GM13976 (cell line): ENCODE measurements at regions not wholly inside any gene's neighbourhood (a gene's known extent, or its start where the extent isn't known, plus 50 kb on each side); places are given as distances from the start of the nearest gene placed in this dataset.
A peak's percentile ranks its signal among the peaks of the same experiment; 100 is the strongest.
"Not testable (repeated sequence)": the region's sequence is repeated elsewhere in the genome, so short reads cannot be mapped to it uniquely, and the experiment has no call there.

Experiments used
- DNase-seq: peaks from one replicate; pipeline ENCODE4 v3.0.0; 2012; ENCODE audit warnings: low spot score
- in situ Hi-C: fragments of 300-500 bp; cut with MboI; formaldehyde crosslinking; loops from one replicate; pipeline ENCODE4 v1.12.0; 2022; ENCODE audit warnings: low sequenced_read_pairs, mixed read lengths, inconsistent platforms; ENCODE audit not compliant: unreplicated experiment
- TF ChIP-seq, protein P1 (sequence below): IDR thresholded peaks from 2 replicates; pipeline ENCODE4 v1.5.1; 2012; ENCODE audit warnings: borderline replicate concordance, mild to moderate bottlenecking; ENCODE audit not compliant: insufficient read depth; ENCODE audit errors: extremely low read depth, missing control alignments, control extremely low read depth

DNA sequence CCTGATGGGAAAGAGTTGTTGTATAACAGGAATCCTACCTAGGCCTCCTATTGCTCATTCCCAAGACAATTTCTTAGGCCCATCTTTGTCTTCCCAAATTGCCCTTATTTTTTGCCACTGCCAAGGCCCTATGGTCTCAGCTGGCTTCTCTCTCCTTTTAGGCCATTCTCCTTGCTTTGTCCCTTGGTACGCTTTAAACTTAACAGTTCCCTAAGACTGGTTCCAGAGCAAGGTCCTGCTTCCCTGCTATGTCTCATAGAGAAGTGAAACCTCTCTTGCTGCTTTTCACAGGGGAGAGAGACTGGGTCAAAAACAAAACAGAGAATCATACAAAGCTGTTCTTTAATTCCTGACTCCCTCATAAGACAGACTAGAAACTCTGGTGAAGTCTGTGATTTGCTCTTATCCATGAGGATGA lies 77.1 kb downstream of the XCL2 start:
- in situ Hi-C loops, result no loop called here
- TF ChIP-seq, protein P1, sequence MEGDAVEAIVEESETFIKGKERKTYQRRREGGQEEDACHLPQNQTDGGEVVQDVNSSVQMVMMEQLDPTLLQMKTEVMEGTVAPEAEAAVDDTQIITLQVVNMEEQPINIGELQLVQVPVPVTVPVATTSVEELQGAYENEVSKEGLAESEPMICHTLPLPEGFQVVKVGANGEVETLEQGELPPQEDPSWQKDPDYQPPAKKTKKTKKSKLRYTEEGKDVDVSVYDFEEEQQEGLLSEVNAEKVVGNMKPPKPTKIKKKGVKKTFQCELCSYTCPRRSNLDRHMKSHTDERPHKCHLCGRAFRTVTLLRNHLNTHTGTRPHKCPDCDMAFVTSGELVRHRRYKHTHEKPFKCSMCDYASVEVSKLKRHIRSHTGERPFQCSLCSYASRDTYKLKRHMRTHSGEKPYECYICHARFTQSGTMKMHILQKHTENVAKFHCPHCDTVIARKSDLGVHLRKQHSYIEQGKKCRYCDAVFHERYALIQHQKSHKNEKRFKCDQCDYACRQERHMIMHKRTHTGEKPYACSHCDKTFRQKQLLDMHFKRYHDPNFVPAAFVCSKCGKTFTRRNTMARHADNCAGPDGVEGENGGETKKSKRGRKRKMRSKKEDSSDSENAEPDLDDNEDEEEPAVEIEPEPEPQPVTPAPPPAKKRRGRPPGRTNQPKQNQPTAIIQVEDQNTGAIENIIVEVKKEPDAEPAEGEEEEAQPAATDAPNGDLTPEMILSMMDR, result no peak
- DNase-seq, result peak; percentile 31

DNA sequence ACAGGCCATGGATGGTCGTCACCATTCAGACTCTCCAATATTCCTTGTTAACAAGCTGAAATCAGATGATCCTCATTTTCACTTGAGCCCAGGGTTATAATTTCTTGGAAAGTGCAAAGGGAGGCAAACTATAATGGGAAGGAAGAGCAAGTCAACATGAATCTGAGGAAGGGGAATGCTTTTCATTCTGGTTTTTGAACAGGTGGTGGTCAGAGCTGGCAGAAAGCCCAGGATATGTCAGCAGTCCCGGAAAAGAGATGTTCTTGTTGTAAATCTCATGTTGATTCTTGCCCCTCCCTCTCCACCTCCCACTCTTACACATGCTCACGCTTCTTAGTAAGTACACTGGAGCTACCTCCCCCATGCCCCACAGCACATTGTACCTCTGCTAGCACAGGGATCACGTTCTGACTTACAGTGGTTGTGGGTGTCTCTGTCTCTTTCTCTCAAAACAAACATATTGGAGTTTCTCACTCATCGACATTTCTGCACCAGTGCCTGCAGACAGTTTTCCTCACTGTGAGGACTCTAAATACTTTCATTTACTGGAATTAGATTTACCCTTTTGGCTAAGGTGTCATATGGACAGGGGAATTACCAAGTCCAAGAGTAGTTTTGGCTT lies 77.6 kb downstream of the XCL2 start:
- in situ Hi-C loops, result no loop called here
- TF ChIP-seq, protein P1, result no peak
- DNase-seq, result peak; percentile 47

DNA sequence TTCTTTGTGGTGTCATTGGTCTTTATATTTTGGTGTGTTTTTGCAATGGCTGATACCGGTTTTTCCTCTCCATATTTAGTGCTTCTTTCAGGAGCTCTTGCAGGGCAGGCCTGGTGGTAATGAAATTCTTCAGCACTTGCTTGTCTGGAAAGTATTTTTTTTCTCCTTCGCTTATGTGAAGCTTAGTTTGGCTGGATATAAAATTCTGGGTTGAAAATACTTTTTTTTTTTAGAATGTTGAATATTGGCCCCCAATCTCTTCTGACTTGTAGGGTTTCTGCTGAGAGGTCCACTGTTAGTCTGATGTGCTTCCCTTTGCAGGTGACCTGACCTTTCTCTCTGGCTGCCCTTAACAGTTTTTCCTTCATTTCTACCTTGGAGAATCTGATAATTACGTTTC lies 82.7 kb downstream of the XCL2 start:
- in situ Hi-C loops, DNase-seq: not testable (repeated sequence)

DNA sequence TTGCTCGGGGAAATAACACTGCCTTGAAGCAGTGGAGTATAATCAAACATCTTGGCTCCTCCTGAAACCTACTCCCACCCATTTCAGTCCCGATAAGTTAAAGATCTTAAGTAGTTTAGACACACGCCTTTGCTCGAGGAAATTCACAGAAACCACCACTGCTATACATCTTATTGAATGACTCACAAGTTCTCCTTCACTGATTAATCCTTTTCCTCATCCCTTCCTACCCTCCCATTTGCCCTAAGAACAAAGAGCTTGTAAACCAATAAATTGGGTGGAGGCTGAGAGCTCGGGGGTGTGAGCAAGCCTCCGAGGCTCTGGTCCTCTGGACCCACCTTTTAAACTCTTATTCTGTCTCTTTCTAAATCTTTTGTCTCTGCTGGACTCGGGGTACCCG lies 86.5 kb downstream of the XCL2 start:
- in situ Hi-C loops, DNase-seq: not testable (repeated sequence)

GRCh38 chr1:168455764-168456163 lies 88.0 kb downstream of the XCL2 start:
- TF ChIP-seq, protein P1, result no peak
- in situ Hi-C loops, result no loop called here
- DNase-seq, result no peak

DNA sequence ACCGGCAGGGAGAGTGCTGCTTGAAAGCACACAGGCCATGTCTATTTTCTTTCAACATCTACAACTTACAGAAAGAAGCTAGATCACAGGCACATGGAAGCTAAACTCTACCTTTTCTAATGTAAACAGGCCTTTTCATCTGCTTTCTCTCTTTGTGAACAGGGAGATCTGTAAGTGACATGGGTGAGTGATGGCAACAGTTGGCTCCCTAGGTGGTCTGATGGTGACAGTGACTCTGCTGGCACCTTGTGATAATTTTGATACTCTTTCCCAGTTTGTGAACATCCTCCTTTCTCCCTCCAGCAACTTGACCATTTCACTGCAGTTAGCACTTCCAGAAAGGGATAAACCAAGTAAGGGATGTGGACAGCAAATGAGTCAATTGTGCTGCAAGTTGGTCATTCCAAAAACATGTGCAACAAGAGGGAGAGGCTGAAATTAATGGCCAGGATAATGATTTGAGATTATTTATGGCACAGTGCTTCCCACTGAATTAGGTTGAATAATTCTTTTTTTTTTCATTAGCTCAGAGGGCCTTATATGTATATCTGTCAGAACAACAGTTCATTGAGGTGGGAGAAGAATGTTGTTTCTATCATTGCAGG lies 89.5 kb downstream of the XCL2 start:
- DNase-seq, result no peak
- in situ Hi-C loops, result no loop called here
- TF ChIP-seq, protein P1, result no peak

GRCh38 chr1:168453056-168453455 lies 90.7 kb downstream of the XCL2 start:
- in situ Hi-C loops, result no loop called here
- TF ChIP-seq, protein P1, result no peak
- no peak for DNase-seq
